Vagina (tissue), 2 donors: ENCODE measurements at regions not wholly inside any gene's neighbourhood (a gene's known extent, or its start where the extent isn't known, plus 50 kb on each side); places are given as distances from the start of the nearest gene placed in this dataset.

Source experiments
- DNase-seq, 2 donors: peaks; one replicate each; pipeline ENCODE4 v3.0.0-alpha.2; 2017; ENCODE audit errors: extremely low spot score in 2 of 2
- H3K27ac ChIP-seq: fragments of 200-600 bp; sonication (generic); one replicate; pipeline ENCODE4 v1.5.1; 2019
- H3K27me3 ChIP-seq: fragments of 200-600 bp; sonication (generic); one replicate; pipeline ENCODE4 v1.5.1; 2019
- H3K36me3 ChIP-seq, 2 donors: fragments of 200-600 bp; sonication (generic); one replicate each; pipeline ENCODE4 v1.5.1; 2017 to 2019
- H3K4me1 ChIP-seq: fragments of 200-600 bp; sonication (generic); one replicate; pipeline ENCODE4 v1.5.1; 2019
- H3K4me3 ChIP-seq, 2 donors: fragments of 200-600 bp; sonication (generic); 1 replicate in 1 of 2; 2 replicates in 1 of 2; pipeline ENCODE4 v1.5.1; 2016 to 2019
- H3K9me3 ChIP-seq: fragments of 200-600 bp; sonication (generic); one replicate; pipeline ENCODE4 v1.5.1; 2019
- CTCF ChIP-seq, 3 experiments: fragments of 450-650 bp in 2 of 3; fragments of 200-600 bp in 1 of 3; sonication (generic) in 1 of 3; IDR thresholded peaks; one replicate each; pipeline ENCODE4 v1.5.1; 2017 to 2019; ENCODE audit warnings: antibody characterized with exemption in 3 of 3, mild to moderate bottlenecking in 2 of 3, moderate library complexity in 2 of 3
- POLR2A ChIP-seq, 2 donors: fragments of 450-650 bp; IDR thresholded peaks; one replicate each; pipeline ENCODE4 v1.6.1; 2017; ENCODE audit warnings: antibody characterized with exemption in 2 of 2, mild to moderate bottlenecking in 2 of 2, moderate library complexity in 2 of 2
- POLR2AphosphoS5 ChIP-seq, 2 donors: sonication (generic); formaldehyde crosslinking; IDR thresholded peaks; one replicate each; pipeline ENCODE4 v1.9.0; 2017; ENCODE audit warnings: antibody characterized with exemption in 2 of 2, mild to moderate bottlenecking in 2 of 2, low read depth in 1 of 2; ENCODE audit not compliant: insufficient read depth in 1 of 2
- intact Hi-C: fragments of 100-400 bp; cut with DNase I; formaldehyde crosslinking; loops from one replicate; pipeline ENCODE4 v1.15.1; 2023

DNA sequence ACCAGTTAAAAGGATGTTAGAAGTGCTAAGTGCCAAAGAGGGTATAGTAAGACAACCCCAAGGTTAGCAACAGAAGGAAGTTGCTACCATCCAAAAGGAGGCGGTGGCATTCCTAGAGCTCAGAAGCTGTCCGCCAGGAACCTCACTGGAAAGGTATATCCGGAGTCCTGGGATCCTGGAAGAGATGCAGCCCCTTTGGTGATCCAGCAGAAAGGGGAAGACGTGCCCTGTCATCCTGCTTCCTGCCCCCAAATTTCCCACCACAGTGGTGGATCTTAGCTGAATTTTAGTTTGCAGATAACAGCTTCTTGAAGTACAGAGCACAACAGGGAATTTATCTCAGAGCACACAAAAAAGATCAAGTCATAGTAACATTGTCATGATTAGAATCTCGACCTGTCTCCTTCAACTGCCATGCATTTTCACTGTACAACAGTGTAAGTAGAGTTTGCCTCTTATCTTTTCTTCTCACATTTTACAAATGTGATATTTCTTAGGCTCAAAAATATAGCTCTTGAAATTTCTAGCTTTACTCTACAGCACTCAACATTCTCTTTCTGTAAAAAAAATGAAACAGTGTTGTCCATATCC is 526.3 kb downstream of the SOX5 start:
- Histone ChIP-seq H3K4me1 (no peaks in the 10 kb centered on the region), H3K27me3 (no peaks in the 10 kb centered on the region), H3K36me3 (no peaks in the 10 kb centered on the region), H3K27ac (no peak overlapping the region), H3K4me3 (no peak overlapping the region), H3K9me3 (no peaks in the 10 kb centered on the region)
- intact Hi-C loops = no loop called here
- no peak for TF ChIP-seq POLR2AphosphoS5 (IDR thresholded peaks at IDR 0.05; ENCODE audit: insufficient read depth in 1 of 2, low read depth in 1 of 2)
- TF ChIP-seq POLR2A (IDR thresholded peaks at IDR 0.05) = no peak
- no peak for TF ChIP-seq CTCF (IDR thresholded peaks at IDR 0.05)
- DNase-seq = no peak

GRCh38 chr12:23423796-23424195 is 525.7 kb downstream of the SOX5 start:
- H3K36me3 ChIP-seq = no peaks in the 10 kb centered on the region
- no peak overlapping the region for H3K27ac ChIP-seq
- no peak overlapping the region for H3K4me3 ChIP-seq
- no peaks in the 10 kb centered on the region for H3K9me3 ChIP-seq
- H3K4me1 ChIP-seq = no peaks in the 10 kb centered on the region
- intact Hi-C loops = no loop called here
- TF ChIP-seq CTCF (IDR thresholded peaks at IDR 0.05) (no peak), POLR2A (IDR thresholded peaks at IDR 0.05) (no peak), POLR2AphosphoS5 (IDR thresholded peaks at IDR 0.05; ENCODE audit: insufficient read depth in 1 of 2, low read depth in 1 of 2) (no peak)
- H3K27me3 ChIP-seq = no peaks in the 10 kb centered on the region
- DNase-seq = no peak

DNA sequence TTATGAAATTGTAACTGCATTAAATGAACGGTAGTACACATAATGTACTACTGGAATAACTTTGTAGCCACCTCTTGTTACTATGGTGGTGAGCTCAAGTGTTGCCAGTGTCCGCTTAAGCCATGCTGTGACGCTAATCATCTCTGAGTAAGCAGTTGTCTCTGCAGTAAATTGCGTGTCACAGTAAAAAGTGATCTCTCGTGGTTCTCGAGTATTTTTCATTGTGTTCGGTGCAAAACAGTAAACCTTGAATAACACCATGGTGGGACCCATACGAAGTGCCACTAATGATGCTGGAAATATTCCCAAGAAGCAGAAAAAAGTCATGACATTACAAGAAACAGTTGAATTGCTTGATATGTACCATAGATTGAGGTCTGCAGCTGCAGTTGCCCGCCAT is 524.8 kb downstream of the SOX5 start:
- no peak for DNase-seq
- intact Hi-C loops = no loop called here
- H3K9me3 ChIP-seq = no peaks in the 10 kb centered on the region
- TF ChIP-seq POLR2A (IDR thresholded peaks at IDR 0.05) = no peak
- TF ChIP-seq CTCF (IDR thresholded peaks at IDR 0.05) = no peak
- TF ChIP-seq POLR2AphosphoS5 (IDR thresholded peaks at IDR 0.05; ENCODE audit: insufficient read depth in 1 of 2, low read depth in 1 of 2) = no peak
- H3K27me3 ChIP-seq = no peaks in the 10 kb centered on the region
- H3K27ac ChIP-seq = no peak overlapping the region
- no peak overlapping the region for H3K4me3 ChIP-seq
- no peaks in the 10 kb centered on the region for H3K36me3 ChIP-seq
- H3K4me1 ChIP-seq = no peaks in the 10 kb centered on the region

- intact Hi-C loops = no loop called here
- TF ChIP-seq POLR2AphosphoS5 (IDR thresholded peaks at IDR 0.05; ENCODE audit: insufficient read depth in 1 of 2, low read depth in 1 of 2) (no peak), POLR2A (IDR thresholded peaks at IDR 0.05) (no peak), CTCF (IDR thresholded peaks at IDR 0.05) (no peak)
- no peaks in the 10 kb centered on the region for H3K36me3 ChIP-seq
- H3K27ac ChIP-seq = no peak overlapping the region
- DNase-seq = no peak
- H3K4me1 ChIP-seq = no peaks in the 10 kb centered on the region
- H3K9me3 ChIP-seq = no peaks in the 10 kb centered on the region
- no peak overlapping the region for H3K4me3 ChIP-seq
- H3K27me3 ChIP-seq = no peaks in the 10 kb centered on the region
Observed at GRCh38 chr12:23426328-23426727, 523.1 kb downstream of the SOX5 start.

- H3K36me3 ChIP-seq = no peaks in the 10 kb centered on the region
- H3K9me3 ChIP-seq = no peaks in the 10 kb centered on the region
- no peak overlapping the region for H3K27ac ChIP-seq
- no peak overlapping the region for H3K4me3 ChIP-seq
- no peaks in the 10 kb centered on the region for H3K27me3 ChIP-seq
- no peaks in the 10 kb centered on the region for H3K4me1 ChIP-seq
- DNase-seq = no peak
- TF ChIP-seq POLR2A (IDR thresholded peaks at IDR 0.05) (no peak), POLR2AphosphoS5 (IDR thresholded peaks at IDR 0.05; ENCODE audit: insufficient read depth in 1 of 2, low read depth in 1 of 2) (no peak), CTCF (IDR thresholded peaks at IDR 0.05) (no peak)
- intact Hi-C loops = no loop called here
Observed at GRCh38 chr12:23428758-23429157, 520.7 kb downstream of the SOX5 start.
